Activated naive CD8-positive, alpha-beta T cell treated with anti-CD3 and anti-CD28 coated beads for 36 hours (primary cell): ENCODE measurements at regions not wholly inside any gene's neighbourhood (a gene's known extent, or its start where the extent isn't known, plus 50 kb on each side); places are given as distances from the start of the nearest gene placed in this dataset.

ENCODE experiments used
- DNase-seq: peaks from one replicate; pipeline ENCODE4 v3.0.0; 2021
- H3K27ac Mint-ChIP-seq: one replicate; pipeline ENCODE4 v1.8.0; 2022; ENCODE audit warnings: mild to moderate bottlenecking, moderate library complexity, mixed read lengths
- H3K27me3 Mint-ChIP-seq: one replicate; pipeline ENCODE4 v1.8.0; 2022; ENCODE audit warnings: mild to moderate bottlenecking, mixed read lengths
- H3K36me3 Mint-ChIP-seq: one replicate; pipeline ENCODE4 v1.8.0; 2021; ENCODE audit warnings: mild to moderate bottlenecking, mixed read lengths
- H3K4me1 Mint-ChIP-seq: one replicate; pipeline ENCODE4 v1.8.0; 2021; ENCODE audit warnings: mixed read lengths
- H3K4me3 Mint-ChIP-seq: one replicate; pipeline ENCODE4 v1.8.0; 2022; ENCODE audit warnings: mild to moderate bottlenecking, moderate library complexity, mixed read lengths
- H3K9me3 Mint-ChIP-seq: one replicate; pipeline ENCODE4 v1.8.0; 2022; ENCODE audit warnings: mixed read lengths

- no peak for DNase-seq
- Mint-ChIP-seq H3K4me1 (peaks cover 2% of the 10 kb centered on the region), H3K9me3 (peaks cover 1% of the 10 kb centered on the region), H3K27ac (no peak overlapping the region), H3K4me3 (no peak overlapping the region), H3K27me3 (no peaks in the 10 kb centered on the region), H3K36me3 (no peaks in the 10 kb centered on the region)
Measured at GRCh38 chr18:11272516-11272915, 123.1 kb upstream of the PIEZO2 start.

DNA sequence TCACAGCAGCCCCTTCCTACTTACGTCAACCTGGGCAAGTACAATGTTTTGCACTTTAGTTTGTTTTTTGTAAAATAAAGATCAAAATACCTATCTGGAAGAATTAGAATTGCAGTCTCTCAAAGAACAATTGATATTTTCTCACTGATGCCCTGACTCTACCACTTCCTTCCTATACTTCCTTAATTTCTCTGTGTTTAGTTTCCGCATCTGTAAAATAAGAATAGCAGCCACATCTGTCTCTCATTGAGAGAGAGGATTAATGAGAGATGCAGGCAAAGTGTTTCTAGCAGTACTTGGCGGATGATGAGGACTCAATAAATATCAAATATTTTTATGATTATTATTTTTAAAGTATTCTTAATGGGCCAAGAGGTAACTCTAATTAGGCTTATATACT is 122.6 kb upstream of the PIEZO2 start:
- H3K4me3 Mint-ChIP-seq: no peak overlapping the region
- DNase-seq: no peak
- no peak overlapping the region for H3K27ac Mint-ChIP-seq
- H3K36me3 Mint-ChIP-seq: no peaks in the 10 kb centered on the region
- peaks cover 1% of the 10 kb centered on the region for H3K9me3 Mint-ChIP-seq
- peaks cover 2% of the 10 kb centered on the region for H3K4me1 Mint-ChIP-seq
- H3K27me3 Mint-ChIP-seq: no peaks in the 10 kb centered on the region

GRCh38 chr18:11269257-11269656 is 119.9 kb upstream of the PIEZO2 start:
- peaks cover 4% of the 10 kb centered on the region for H3K9me3 Mint-ChIP-seq
- peaks cover 1% of the 10 kb centered on the region for H3K36me3 Mint-ChIP-seq
- H3K27me3 Mint-ChIP-seq: no peaks in the 10 kb centered on the region
- no peak overlapping the region for H3K4me3 Mint-ChIP-seq
- H3K27ac Mint-ChIP-seq: no peak overlapping the region
- H3K4me1 Mint-ChIP-seq: peaks cover 2% of the 10 kb centered on the region
- DNase-seq: no peak

DNA sequence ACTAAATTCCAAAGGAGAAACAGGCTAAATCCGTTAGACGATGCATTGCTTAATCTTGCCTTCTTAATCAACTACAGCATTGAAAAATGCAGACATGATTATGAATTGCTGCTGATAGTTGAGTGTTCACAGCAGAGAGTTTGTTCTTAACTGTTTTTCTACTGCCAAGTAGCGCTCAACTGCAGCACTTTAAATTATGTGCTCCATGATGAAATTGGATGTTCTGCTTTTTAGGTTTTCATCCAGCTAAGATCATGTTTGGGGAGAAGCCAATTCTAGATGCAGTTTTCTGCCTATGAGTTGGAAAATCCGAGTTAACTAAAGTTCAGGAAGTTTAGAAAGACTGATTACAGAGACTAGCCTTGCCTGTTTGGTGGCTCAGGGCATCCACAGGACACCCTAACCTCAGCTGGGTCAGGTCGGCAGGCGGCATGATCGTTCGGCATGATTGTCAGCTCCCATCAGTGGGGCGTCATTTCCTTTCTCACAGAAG is 119.4 kb upstream of the PIEZO2 start:
- Mint-ChIP-seq H3K4me1 (peaks cover 2% of the 10 kb centered on the region), H3K9me3 (peaks cover 6% of the 10 kb centered on the region), H3K27ac (no peak overlapping the region), H3K4me3 (no peak overlapping the region), H3K27me3 (no peaks in the 10 kb centered on the region), H3K36me3 (peaks cover 1% of the 10 kb centered on the region)
- DNase-seq: no peak

DNA sequence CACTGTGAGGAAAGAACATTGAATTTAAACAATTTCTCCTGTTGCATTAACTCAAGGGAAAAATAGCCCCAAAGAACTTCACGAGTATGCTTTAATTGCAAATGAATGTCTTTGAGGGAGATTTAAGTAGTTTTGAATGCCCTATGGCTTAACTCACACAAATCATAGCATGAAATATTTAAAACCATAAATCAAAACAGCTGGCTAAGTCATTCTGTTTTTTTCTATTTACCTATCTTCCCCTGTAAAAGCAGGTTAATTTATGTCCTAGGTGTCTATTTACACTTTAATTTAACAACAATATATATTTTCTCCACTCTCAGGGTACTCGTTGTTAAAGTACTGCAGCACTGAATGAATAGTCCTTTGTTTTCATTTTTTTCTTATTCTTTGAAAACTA is 118.8 kb upstream of the PIEZO2 start:
- Mint-ChIP-seq H3K36me3 (peaks cover 1% of the 10 kb centered on the region), H3K9me3 (peaks cover 12% of the 10 kb centered on the region), H3K27me3 (no peaks in the 10 kb centered on the region), H3K4me3 (no peak overlapping the region), H3K27ac (no peak overlapping the region), H3K4me1 (peaks cover 2% of the 10 kb centered on the region)
- no peak for DNase-seq

DNA sequence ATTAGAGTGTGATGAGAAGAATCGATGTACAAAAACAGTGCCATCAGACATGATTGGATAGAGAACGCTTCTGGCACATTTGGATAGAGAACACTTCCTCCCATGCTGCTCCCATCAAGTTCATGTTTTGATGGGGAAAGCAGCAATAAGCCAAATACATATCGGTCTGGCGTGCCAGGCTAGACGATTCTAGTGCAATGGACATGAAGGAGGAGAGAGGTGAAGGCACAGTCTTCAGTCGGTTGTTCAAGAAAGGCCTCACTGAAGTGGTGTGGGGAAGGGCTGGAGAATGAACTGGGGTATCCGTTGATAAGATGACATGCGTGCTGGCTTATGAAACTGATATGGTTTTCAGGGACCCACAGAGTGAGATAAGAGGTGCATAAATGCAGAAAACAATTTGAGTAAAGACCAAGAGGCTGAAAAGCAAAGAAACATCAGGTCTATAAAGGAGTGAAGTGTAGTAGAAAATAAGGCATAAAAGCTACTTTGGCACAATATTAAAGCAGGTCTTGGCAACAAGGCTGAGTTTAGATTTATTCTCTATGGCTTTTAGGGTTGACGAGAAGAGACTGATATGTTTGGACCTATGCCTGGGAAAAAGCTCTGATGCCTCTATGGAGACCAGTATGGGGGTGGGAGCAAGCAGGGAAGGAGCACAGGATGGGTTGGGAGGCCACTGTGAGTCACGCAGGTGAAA is 117.6 kb upstream of the PIEZO2 start:
- no peak overlapping the region for H3K27ac Mint-ChIP-seq
- H3K4me1 Mint-ChIP-seq: no peaks in the 10 kb centered on the region
- H3K4me3 Mint-ChIP-seq: no peak overlapping the region
- H3K9me3 Mint-ChIP-seq: peaks cover 12% of the 10 kb centered on the region
- no peak for DNase-seq
- H3K36me3 Mint-ChIP-seq: peaks cover 1% of the 10 kb centered on the region
- H3K27me3 Mint-ChIP-seq: no peaks in the 10 kb centered on the region

DNA sequence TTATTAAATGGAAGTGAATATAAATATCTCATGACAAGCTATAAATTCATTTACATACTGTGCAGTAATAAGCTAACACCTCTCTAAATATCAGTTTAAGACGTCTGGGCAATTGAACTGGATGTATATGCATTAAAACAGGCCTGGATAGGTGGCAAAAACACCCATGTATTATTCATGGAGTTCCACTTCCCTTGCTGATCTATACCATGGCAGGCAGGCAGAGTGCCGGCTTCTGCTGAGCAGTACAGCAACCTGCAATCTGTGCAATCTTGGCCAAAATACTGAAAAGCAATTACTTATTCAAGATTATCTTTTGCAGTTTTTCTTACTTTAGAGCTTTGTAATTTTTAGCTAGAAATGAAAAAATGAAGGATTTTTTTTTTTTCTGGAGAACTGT is 112.1 kb upstream of the PIEZO2 start:
- Mint-ChIP-seq H3K4me3 (no peak overlapping the region), H3K27me3 (no peaks in the 10 kb centered on the region), H3K27ac (no peak overlapping the region), H3K9me3 (peaks cover 11% of the 10 kb centered on the region), H3K4me1 (no peaks in the 10 kb centered on the region), H3K36me3 (peaks cover 1% of the 10 kb centered on the region)
- no peak for DNase-seq

GRCh38 chr18:11260961-11261461 is 111.6 kb upstream of the PIEZO2 start:
- peaks cover 1% of the 10 kb centered on the region for H3K36me3 Mint-ChIP-seq
- no peaks in the 10 kb centered on the region for H3K4me1 Mint-ChIP-seq
- H3K27me3 Mint-ChIP-seq: no peaks in the 10 kb centered on the region
- DNase-seq: no peak
- H3K27ac Mint-ChIP-seq: no peak overlapping the region
- peaks cover 11% of the 10 kb centered on the region for H3K9me3 Mint-ChIP-seq
- no peak overlapping the region for H3K4me3 Mint-ChIP-seq

- H3K4me3 Mint-ChIP-seq: no peak overlapping the region
- no peak for DNase-seq
- H3K27ac Mint-ChIP-seq: no peak overlapping the region
- H3K36me3 Mint-ChIP-seq: no peaks in the 10 kb centered on the region
- no peaks in the 10 kb centered on the region for H3K4me1 Mint-ChIP-seq
- H3K9me3 Mint-ChIP-seq: peaks cover 9% of the 10 kb centered on the region
- H3K27me3 Mint-ChIP-seq: no peaks in the 10 kb centered on the region
Measured at GRCh38 chr18:11259469-11260150, 110.2 kb upstream of the PIEZO2 start.

DNA sequence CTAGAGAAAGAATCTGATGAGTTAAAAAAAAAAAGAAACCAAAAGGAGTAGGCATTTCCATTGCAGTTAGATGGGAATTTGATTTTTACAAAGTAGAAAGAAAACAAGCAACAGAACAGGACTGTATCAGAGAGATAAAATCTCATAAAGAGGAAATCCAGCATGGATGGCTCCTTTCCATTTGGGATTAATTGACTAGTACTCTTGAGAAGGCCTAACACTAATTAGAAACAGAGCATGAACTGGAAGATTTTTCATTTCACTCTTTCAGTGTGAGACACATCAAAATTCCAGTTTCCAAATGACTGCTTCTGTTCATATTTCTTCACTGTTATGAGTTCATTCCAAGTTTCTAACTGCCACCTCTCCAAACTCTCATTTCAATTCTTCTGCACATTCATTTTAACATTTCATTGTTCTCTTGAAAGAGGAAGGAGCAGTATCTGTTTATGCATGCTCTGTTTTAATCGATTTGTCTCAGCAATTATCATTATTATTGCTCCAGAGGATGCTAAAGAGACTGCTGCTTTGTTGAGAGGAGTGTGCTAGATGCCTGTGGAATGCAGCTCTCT is 108.8 kb upstream of the PIEZO2 start:
- no peaks in the 10 kb centered on the region for H3K36me3 Mint-ChIP-seq
- H3K4me1 Mint-ChIP-seq: no peaks in the 10 kb centered on the region
- no peaks in the 10 kb centered on the region for H3K27me3 Mint-ChIP-seq
- no peak overlapping the region for H3K4me3 Mint-ChIP-seq
- H3K27ac Mint-ChIP-seq: no peak overlapping the region
- no peaks in the 10 kb centered on the region for H3K9me3 Mint-ChIP-seq
- DNase-seq: no peak

DNA sequence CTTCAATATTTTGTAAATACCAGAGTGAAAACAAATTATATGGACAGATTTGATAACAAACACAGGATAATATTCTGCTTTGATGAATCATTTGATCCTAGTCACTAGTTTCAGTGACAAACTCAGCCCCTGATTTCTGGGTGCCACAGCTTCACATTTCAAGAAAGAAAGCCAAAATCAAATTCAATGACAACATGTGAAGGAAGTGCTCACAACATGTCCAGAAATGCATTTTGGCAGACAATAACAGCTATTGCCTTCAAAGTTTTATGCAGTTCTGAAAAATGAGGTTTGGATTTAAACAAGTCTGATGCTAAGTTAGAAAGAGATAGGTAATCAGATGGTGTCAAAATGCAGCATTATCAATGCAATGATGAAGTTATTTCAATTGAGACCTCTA is 106.9 kb upstream of the PIEZO2 start:
- Mint-ChIP-seq H3K4me1 (no peaks in the 10 kb centered on the region), H3K27me3 (no peaks in the 10 kb centered on the region), H3K9me3 (no peaks in the 10 kb centered on the region), H3K27ac (no peak overlapping the region), H3K36me3 (no peaks in the 10 kb centered on the region), H3K4me3 (no peak overlapping the region)
- DNase-seq: no peak

GRCh38 chr18:11251891-11252270 is 102.5 kb upstream of the PIEZO2 start:
- no peak overlapping the region for H3K4me3 Mint-ChIP-seq
- H3K36me3 Mint-ChIP-seq: no peaks in the 10 kb centered on the region
- H3K9me3 Mint-ChIP-seq: no peaks in the 10 kb centered on the region
- no peak overlapping the region for H3K27ac Mint-ChIP-seq
- no peaks in the 10 kb centered on the region for H3K27me3 Mint-ChIP-seq
- no peak for DNase-seq
- H3K4me1 Mint-ChIP-seq: no peaks in the 10 kb centered on the region

- H3K9me3 Mint-ChIP-seq: no peaks in the 10 kb centered on the region
- no peaks in the 10 kb centered on the region for H3K4me1 Mint-ChIP-seq
- no peak for DNase-seq
- H3K27ac Mint-ChIP-seq: no peak overlapping the region
- no peak overlapping the region for H3K4me3 Mint-ChIP-seq
- no peaks in the 10 kb centered on the region for H3K36me3 Mint-ChIP-seq
- no peaks in the 10 kb centered on the region for H3K27me3 Mint-ChIP-seq
Measured at GRCh38 chr18:11251229-11251890, 102.0 kb upstream of the PIEZO2 start.

DNA sequence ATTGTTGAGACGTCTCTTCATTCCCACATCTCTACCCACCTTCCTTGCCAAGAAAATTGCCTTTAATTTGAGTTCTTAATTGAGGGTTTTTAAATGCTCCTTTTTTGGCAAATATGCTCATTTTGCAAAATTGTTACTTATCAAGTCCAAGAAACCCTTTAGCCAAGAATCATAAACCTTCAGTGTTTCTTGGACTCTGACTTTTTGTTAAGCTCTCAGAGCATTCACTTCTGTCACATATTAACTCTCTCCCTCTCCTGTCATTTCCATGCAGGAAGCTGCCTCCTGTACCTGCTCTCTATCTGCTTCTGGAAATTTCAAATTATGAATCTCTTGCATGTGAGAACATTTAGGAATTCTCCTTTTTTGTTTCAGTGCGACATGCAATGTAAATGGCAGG is 100.0 kb upstream of the PIEZO2 start:
- Mint-ChIP-seq H3K9me3 (no peaks in the 10 kb centered on the region), H3K36me3 (no peaks in the 10 kb centered on the region), H3K4me3 (no peak overlapping the region), H3K4me1 (no peaks in the 10 kb centered on the region), H3K27me3 (no peaks in the 10 kb centered on the region), H3K27ac (no peak overlapping the region)
- DNase-seq: no peak

- Mint-ChIP-seq H3K27me3 (no peaks in the 10 kb centered on the region), H3K36me3 (no peaks in the 10 kb centered on the region), H3K4me3 (no peak overlapping the region), H3K27ac (no peak overlapping the region), H3K9me3 (no peaks in the 10 kb centered on the region), H3K4me1 (no peaks in the 10 kb centered on the region)
- DNase-seq: no peak
Measured at GRCh38 chr18:11247381-11247970, 98.1 kb upstream of the PIEZO2 start.
